ENCODE measurements at regions not wholly inside any gene's neighbourhood (a gene's known extent, or its start where the extent isn't known, plus 50 kb on each side); places are given as distances from the start of the nearest gene placed in this dataset.

DNA sequence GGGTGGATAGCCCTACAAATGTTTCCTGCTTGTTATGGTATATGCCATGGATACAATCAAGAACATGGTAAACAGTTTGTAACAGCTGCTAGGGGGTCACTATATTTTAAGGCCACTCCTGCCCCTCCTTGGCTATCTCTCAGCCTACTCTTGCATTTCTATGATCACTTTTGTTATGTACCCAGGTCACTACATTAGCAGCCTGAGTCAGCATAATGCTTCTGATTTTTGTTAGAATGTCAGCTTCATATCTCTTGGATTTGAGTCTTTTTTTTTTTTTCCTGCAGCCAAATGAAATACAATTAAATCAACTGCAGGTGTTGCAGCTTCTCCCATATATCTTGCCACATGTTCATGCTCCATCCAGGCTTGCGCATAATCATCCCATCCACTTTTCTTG, 629.7 kb upstream of the GRAMD2B start:
- no peak for DNase-seq

- no peak for DNase-seq
Measured at GRCh38 chr5:125794922-125795321, 628.3 kb upstream of the GRAMD2B start.

GRCh38 chr5:125798307-125798706, 624.9 kb upstream of the GRAMD2B start:
- DNase-seq, result peak; percentile 13

GRCh38 chr5:125812651-125813050, 610.6 kb upstream of the GRAMD2B start:
- DNase-seq, result no peak

- no peak for DNase-seq
Measured at GRCh38 chr5:125813221-125813974, 609.8 kb upstream of the GRAMD2B start.

DNA sequence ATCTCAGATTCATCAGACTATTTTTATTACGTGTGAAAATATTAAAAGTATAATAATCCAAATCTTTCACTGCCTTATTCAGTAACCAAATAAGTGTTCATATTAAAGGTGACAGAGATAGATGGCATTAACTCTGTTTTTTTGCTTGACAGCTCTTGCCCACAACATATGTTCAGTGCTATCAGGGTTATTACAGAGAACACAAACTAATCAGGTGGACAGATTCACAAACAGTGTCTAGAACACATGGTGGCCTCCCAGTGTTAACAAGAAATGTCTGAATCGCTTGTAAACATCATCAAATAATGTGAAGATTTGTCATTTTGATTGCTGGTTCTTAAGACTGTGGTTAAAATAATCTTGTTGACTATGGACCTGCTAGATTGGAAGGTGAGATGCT, 609.1 kb upstream of the GRAMD2B start:
- no peak for DNase-seq

DNA sequence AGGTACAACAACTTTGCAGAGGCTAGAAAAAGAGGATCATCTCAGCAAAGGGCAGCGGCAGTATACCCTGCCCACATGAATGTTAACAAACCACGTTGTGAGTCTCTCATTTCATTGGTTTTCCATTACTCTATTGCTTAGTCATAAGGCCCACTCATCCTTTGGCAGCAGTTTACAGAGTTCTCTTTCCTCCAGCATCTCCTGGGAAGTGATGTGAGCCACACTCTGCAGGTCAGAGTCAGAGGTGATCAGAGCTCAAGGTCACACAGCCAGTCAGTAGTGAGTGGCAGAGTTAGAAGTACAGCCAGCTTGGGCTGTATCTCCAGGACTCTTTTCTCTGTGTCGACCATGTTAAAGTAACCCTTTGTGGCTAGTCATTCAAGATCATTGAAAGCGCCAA, 599.6 kb upstream of the GRAMD2B start:
- DNase-seq, result no peak

GRCh38 chr5:125826214-125826613, 597.0 kb upstream of the GRAMD2B start:
- DNase-seq, result no peak

DNA sequence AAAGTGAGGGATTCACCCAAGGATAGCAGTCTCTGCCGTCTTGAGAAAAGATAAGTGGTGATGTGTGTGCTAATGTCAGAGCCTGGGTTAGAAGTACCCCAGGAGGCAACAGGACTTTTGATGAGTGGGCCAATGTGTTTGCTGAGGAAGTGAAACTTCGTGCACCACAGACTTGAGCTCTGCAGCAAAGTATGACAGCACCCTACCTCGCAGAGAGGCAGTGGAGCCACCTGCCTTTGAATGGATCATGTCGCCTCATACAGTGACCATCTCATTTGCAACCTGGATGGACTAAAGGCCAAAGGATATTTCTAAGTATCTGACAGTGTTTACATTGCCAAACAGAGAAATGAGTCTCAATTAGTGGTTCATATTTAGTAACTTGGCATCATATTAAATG, 593.9 kb upstream of the GRAMD2B start:
- DNase-seq, result no peak

- DNase-seq, result no peak
Measured at GRCh38 chr5:125833398-125833797, 589.8 kb upstream of the GRAMD2B start.

DNA sequence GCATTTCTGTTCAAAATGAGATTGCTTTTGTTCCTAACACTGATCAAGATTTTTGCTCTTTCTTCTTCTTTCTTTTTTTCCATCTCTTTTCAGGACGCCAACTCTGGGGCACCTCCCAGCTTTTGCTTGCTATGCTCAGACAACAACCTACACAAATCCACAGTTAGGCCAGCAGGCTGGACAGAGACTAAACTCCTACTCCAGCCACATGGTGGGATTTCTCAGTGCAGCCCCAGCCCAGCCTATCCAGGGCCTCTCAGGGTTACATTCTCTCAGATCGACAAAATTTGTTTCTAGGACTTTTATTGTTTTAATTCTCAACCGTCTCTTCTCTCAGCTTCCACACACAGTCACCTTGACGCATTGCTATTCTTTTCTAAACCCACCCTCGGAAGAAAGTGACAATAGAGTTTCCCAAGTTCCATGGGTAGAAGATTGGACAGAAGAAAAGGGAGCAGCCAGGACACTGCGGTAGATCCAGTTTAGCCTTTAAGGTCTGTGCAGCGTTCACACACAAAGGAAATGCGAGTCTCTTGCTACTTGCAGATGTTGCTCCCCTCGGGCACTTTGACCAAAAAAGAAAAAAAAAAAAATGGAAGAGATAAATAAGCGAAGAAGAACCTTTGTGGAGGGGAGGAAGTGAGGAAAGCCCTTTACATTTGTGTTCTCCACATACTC, 588.6 kb upstream of the GRAMD2B start:
- no peak for DNase-seq

DNA sequence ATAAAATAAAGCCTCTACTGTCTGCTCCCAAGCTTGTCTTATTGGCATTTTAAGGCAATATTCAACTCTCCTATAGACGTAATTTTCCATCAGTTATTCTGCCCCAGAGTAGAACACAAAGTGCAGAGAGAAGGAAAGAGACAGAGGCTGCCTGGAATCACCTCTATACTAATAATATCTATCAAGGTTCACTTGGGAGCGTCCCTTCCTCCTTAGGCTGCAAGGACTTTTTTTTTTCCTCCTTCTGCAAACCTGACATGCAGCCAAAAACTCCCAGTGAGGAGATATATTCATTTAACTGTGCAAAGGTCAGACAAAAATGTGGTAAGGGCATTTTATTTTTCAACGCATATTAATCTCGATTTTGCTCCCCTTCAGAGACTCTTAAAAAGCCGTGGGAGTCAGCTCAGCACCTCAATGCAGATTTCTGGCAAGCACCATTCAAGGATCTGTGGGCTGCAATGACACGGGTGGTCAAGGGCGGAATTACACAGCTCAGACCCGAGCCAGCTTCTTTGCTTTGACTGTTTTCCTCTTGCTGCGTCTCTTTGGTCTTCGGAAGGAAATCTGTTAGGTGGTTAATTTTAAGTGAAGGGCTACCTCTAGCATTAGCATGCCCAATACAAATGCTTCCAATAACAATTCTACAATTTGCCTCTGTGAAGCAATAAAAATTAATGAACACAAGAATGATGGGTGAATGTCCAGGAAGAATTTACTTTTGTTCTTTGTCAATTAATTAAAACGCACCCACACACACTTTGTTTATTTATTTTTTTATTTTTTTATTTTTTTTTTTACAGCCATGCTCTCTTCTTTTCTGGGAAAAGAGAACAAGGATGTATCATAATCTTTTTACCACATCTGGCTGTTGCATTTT, 587.7 kb upstream of the GRAMD2B start:
- peak; percentile 63 for DNase-seq

- DNase-seq, result no peak
Measured at GRCh38 chr5:125836256-125836655, 587.0 kb upstream of the GRAMD2B start.

GRCh38 chr5:125837866-125838265, 585.3 kb upstream of the GRAMD2B start:
- no peak for DNase-seq

DNA sequence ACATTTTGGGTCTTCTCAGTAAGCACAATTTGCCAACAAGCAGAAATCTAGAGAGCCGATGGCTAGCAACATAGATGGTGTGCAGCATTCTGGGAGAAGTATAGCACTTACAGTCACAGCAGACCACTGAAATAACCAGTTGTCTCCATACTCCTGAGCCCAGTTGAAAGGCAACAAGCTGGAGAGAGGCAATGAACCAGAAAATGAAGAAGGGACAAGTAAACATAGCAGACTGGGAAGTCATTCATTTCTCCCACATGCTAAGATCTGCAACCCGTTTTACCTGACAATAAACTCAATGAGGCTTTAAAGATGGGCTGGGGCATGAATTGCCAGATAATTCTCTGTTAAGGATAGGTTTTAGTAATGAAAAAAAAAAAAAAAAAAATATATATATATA, 575.6 kb upstream of the GRAMD2B start:
- no peak for DNase-seq

GRCh38 chr5:125848751-125849150, 574.5 kb upstream of the GRAMD2B start:
- DNase-seq, result no peak

- DNase-seq, result no peak
Measured at GRCh38 chr5:125856949-125857348, 566.3 kb upstream of the GRAMD2B start.

DNA sequence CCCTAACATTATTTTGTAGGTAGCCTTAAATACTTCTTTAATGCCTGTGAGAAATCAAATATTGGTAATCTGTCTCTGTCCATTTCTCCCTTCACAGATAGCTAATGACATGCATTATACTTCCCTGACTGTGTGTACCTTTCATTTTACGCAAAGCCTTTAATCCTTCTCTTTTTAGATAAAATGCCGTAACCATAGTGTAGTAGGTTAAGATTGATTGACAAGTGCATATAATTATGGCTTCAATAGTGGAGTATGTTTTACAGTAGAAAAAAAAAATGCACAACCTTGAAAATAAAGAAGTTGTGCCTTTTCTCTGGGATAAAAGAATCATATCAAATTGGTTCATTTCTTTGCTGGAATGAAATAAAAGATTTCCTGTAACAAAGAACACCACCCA, 559.6 kb upstream of the GRAMD2B start:
- DNase-seq, result no peak

DNA sequence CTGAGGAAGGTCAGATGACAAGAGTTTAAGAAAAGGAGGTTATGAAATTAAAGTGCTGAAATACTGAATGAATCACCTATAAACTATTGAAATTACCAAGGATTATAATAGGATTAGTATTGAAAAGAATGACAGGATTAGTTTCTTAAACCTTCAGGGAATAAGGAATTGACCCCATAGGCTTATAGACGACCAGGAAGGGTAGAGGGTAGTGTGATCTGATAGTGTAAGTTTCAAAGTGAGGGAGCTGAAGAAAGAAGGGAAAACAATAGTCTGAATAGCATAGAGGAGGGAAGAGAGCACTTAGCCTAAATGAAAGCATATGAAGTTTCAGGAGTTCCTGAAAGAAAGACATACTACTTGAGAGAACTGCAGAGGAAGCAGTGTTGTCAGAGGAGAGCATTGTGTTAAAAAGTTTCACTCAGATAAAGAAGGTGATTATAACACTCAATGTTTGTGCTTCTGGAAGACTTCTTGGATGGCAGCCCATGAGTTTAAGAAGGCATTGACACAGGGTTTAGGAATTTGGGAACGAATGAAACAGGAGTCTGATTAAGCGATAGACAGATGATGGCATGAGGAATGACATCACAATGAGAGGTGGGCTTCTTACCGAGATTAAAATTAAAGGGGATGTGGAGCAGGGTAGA, 557.9 kb upstream of the GRAMD2B start:
- no peak for DNase-seq

DNA sequence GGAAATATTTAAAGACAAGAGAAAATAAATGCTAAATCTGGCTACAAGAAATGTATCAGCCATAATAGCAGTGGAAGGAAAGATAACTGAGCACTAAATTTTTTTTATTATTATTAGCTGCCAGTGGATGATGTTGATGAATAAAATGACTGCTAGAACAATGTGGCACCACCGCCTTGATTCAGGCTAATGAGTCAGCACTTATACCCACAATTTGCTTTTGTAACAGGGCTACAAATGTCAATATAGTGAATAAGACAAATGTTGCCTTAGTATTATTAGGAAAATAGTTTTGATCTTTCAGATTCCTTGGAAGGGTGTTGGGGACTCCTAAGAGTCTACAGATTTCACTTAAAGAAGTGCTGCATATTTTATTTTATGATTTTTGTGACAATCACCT, 555.2 kb upstream of the GRAMD2B start:
- no peak for DNase-seq

- no peak for DNase-seq
Measured at GRCh38 chr5:125870256-125870655, 553.0 kb upstream of the GRAMD2B start.

DNA sequence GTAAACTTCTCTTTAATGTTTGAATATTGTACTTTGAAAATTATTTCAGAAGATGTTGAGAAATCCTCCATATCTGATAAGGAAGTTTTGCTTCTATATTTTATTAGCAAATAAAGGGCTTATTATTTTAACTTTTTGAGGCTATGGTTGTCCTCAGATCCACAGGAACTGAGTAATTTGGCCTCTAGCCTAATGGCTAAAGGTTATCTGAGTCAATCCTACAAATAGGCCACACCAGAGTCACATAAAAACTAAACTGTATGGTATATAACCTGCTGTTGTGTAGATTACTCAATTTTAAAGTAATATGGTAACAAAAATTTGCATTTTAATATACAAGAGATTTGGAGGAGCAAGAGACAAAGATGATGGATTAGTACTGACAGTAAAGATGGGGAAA, 549.2 kb upstream of the GRAMD2B start:
- no peak for DNase-seq

DNA sequence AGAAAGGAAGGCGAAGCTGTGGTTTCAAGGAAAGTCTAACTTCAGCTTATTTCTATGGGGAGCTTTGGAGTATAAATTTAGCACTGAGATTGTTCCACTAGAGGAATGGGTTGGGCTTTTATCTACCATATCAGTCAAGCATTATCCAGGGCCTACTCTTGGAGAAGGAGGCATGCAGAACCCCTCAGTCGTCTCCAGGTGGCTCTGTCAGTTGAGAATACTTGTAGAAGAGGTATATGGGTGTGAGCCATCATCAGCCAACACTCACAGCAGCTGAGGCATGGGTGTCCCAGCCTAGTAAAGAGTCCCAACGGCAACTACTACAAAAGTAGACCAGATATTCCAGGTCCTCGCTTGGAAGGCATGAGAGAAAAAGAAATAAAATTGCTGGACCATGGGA, 548.5 kb upstream of the GRAMD2B start:
- DNase-seq, result no peak

Data from right kidney (tissue), 1 donor.